Right lobe of liver (tissue), 6 donors: ENCODE measurements at regions not wholly inside any gene's neighbourhood (a gene's known extent, or its start where the extent isn't known, plus 50 kb on each side); places are given as distances from the start of the nearest gene placed in this dataset.

Experiments
- ATAC-seq, 4 donors: fragments of 200-7000 bp; cut with Tn5 transposase; one replicate each; pipeline ENCODE4 v1.9.1; 2020; ENCODE audit warnings: mild to moderate bottlenecking in 4 of 4, moderate library complexity in 4 of 4
- DNase-seq, 3 donors: peaks; one replicate each; pipeline ENCODE4 v3.0.0-alpha.2; 2020
- H3K27ac ChIP-seq, 3 donors: fragments of 200-600 bp; one replicate each; pipeline ENCODE4 v1.8.0; 2022
- H3K27me3 ChIP-seq, 2 donors: fragments of 200-600 bp; one replicate each; pipeline ENCODE4 v1.8.0; 2022
- H3K36me3 ChIP-seq, 4 donors: fragments of 200-600 bp; sonication (generic) in 1 of 4; one replicate each; pipeline versions ENCODE4 v1.5.1 to v1.8.0; 2017 to 2022; ENCODE audit warnings: control low read depth in 1 of 4
- H3K4me1 ChIP-seq, 4 donors: fragments of 200-600 bp; sonication (generic) in 1 of 4; one replicate each; pipeline versions ENCODE4 v1.5.1 to v1.8.0; 2017 to 2022; ENCODE audit warnings: control low read depth in 1 of 4
- H3K4me3 ChIP-seq, 3 donors: fragments of 200-600 bp; one replicate each; pipeline ENCODE4 v1.8.0; 2022
- H3K9me3 ChIP-seq, 4 donors: fragments of 200-600 bp; sonication (generic) in 1 of 4; one replicate each; pipeline versions ENCODE4 v1.5.1 to v1.8.0; 2017 to 2022; ENCODE audit warnings: control low read depth in 1 of 4
- CTCF ChIP-seq, 4 donors: fragments of 200-600 bp in 3 of 4; fragments of 450-650 bp in 1 of 4; IDR thresholded peaks; one replicate each; pipeline versions ENCODE4 v1.5.1 to v1.8.0; 2016 to 2022; ENCODE audit warnings: antibody characterized with exemption in 4 of 4, mild to moderate bottlenecking in 2 of 4
- POLR2A ChIP-seq: fragments of 450-650 bp; IDR thresholded peaks from one replicate; pipeline ENCODE4 v1.6.1; 2017; ENCODE audit warnings: antibody characterized with exemption, mild to moderate bottlenecking
- WGBS: methylation state at CpG from one replicate; pipeline ENCODE4 v1.1.6; 2018; ENCODE audit warnings: low coverage, low lambda C conversion rate; ENCODE audit not compliant: insufficient coverage; ENCODE audit errors: missing lambda C conversion rate; 5-methylcytosine and 5-hydroxymethylcytosine counted together
- intact Hi-C, 2 donors: fragments of 100-400 bp; cut with DNase I; formaldehyde crosslinking; loops; one replicate each; pipeline versions ENCODE4 v1.11.2 to v1.14.1; 2022
- donor health status: DM: no; HTN: yes; CAD: no.
- donor health status: DM: no; HTN: no; CAD: no.
- donor health status: DM: no; HTN: no; CAD: no.
- donor health status: DM: no; HTN: yes; CAD: no.
- donor health status: DM: no; HTN: yes; CAD: no.

DNA sequence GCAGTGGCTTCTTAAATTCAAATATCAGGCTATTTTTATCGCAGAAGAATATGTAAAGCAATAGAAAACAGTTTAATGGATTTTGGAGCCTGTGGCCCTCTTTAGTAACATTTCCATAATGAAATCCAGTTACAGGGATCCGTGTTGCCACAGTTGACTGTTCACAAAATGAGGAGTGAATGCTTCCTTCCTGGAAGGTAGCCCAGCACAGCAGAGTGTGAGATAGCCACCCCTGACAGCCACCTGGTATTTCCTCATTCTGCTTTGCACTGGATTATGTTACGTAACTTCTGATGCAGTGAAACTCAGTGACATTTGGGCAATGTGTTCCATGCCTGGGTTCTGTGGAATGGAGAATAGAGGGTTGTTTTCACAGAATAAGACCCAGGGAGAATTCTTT, 517.2 kb downstream of the RBFOX1 start:
- Histone ChIP-seq H3K27me3 (no peaks in the 10 kb centered on the region), H3K4me3 (no peak overlapping the region), H3K27ac (no peak overlapping the region), H3K36me3 (no peaks in the 10 kb centered on the region), H3K9me3 (no peaks in the 10 kb centered on the region), H3K4me1 (no peaks in the 10 kb centered on the region)
- DNase-seq (no peak), ATAC-seq (no peak)
- TF ChIP-seq POLR2A = no peak
- intact Hi-C loops = no loop called here
- WGBS = 42% methylated on average over 3 of the region's 3 CpGs

- TF ChIP-seq POLR2A (no peak), CTCF (IDR thresholded peaks at IDR 0.05) (no peak)
- WGBS = 37% methylated on average over 7 of the region's 7 CpGs
- Histone ChIP-seq H3K27me3 (no peaks in the 10 kb centered on the region), H3K4me3 (no peak overlapping the region), H3K4me1 (no peaks in the 10 kb centered on the region), H3K36me3 (no peaks in the 10 kb centered on the region), H3K27ac (no peak overlapping the region), H3K9me3 (no peaks in the 10 kb centered on the region)
- DNase-seq (no peak), ATAC-seq (no peak)
- intact Hi-C loops = no loop called here
These were observed 510.6 kb downstream of the RBFOX1 start for GRCh38 chr16:7843261-7843660.

- intact Hi-C loops = no loop called here
- no peaks in the 10 kb centered on the region for H3K27me3 ChIP-seq
- no peak for ATAC-seq
- H3K4me3 ChIP-seq = no peak overlapping the region
- H3K9me3 ChIP-seq = no peaks in the 10 kb centered on the region
- 44% methylated on average over 4 of the region's 4 CpGs for WGBS
- no peak for TF ChIP-seq CTCF (IDR thresholded peaks at IDR 0.05)
- TF ChIP-seq POLR2A = no peak
- H3K36me3 ChIP-seq = no peaks in the 10 kb centered on the region
- no peak for DNase-seq
- no peak overlapping the region for H3K27ac ChIP-seq
- no peaks in the 10 kb centered on the region for H3K4me1 ChIP-seq
These were observed 506.9 kb downstream of the RBFOX1 start for GRCh38 chr16:7839568-7839967.

DNA sequence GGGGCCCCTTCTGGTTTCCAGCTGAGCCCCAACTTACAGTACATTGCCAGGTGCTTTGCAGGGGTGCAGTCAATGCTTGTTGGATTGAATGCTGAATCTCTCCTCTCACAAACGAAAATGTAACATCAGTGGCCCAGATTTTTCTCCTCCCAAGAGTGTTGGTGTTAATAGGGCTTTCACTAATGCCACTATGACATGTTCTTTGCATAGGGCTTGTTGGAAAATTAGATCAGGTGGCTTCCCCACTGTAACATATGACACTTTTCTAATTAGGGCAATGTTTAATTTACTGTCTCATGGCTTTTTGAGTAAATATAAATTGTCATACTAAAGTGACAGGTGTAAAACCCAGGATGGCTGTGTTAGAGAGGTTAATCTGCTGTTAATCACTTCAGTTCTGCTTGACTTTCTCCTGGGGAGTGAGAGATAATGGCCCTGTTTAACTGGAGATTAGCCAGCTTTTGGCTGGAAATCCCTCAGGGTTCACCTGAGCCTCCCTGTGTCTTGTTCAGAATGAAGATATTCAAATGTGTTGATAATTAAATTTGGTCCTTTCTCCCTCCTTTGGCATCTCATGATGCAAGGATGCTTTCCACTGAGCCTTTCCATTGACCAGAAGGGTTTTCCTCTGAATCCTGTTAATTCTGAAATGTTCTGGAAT, 502.3 kb downstream of the RBFOX1 start:
- Histone ChIP-seq H3K4me1 (no peaks in the 10 kb centered on the region), H3K27ac (no peak overlapping the region), H3K9me3 (no peaks in the 10 kb centered on the region), H3K4me3 (no peak overlapping the region), H3K36me3 (no peaks in the 10 kb centered on the region), H3K27me3 (no peaks in the 10 kb centered on the region)
- WGBS = 21% methylated on average over 1 of the region's 1 CpG
- TF ChIP-seq POLR2A (no peak), CTCF (IDR thresholded peaks at IDR 0.05) (no peak)
- DNase-seq (no peak), ATAC-seq (no peak)
- intact Hi-C loops = no loop called here

- no peaks in the 10 kb centered on the region for H3K4me1 ChIP-seq
- no peaks in the 10 kb centered on the region for H3K27me3 ChIP-seq
- intact Hi-C loops = no loop called here
- no peaks in the 10 kb centered on the region for H3K36me3 ChIP-seq
- H3K4me3 ChIP-seq = no peak overlapping the region
- no peak for ATAC-seq
- no peak overlapping the region for H3K27ac ChIP-seq
- TF ChIP-seq POLR2A = no peak
- no peak for TF ChIP-seq CTCF (IDR thresholded peaks at IDR 0.05)
- H3K9me3 ChIP-seq = no peaks in the 10 kb centered on the region
- 38% methylated on average over 4 of the region's 4 CpGs for WGBS
- DNase-seq = no peak
These were observed 488.2 kb downstream of the RBFOX1 start for GRCh38 chr16:7820816-7821215.
